ENCODE measurements at regions not wholly inside any gene's neighbourhood (a gene's known extent, or its start where the extent isn't known, plus 50 kb on each side); places are given as distances from the start of the nearest gene placed in this dataset.
"Not testable (repeated sequence)": the region's sequence is repeated elsewhere in the genome, so short reads cannot be mapped to it uniquely, and the experiment has no call there.

GRCh38 chr1:147071142-147071541 lies 101.1 kb downstream of the PRKAB2 start:
- DNase-seq (ENCODE audit: low spot score) = no peak
- FAIRE-seq = no peak

GRCh38 chr1:147062956-147063355 lies 109.3 kb downstream of the PRKAB2 start:
- no peak for FAIRE-seq

GRCh38 chr1:147061880-147062279 lies 110.4 kb downstream of the PRKAB2 start:
- FAIRE-seq; DNase-seq (ENCODE audit: low spot score): not testable (repeated sequence)

More at GRCh38 chr1:147062956-147063355, 109.3 kb downstream of the PRKAB2 start:
- no peak for DNase-seq (ENCODE audit: low spot score)

GRCh38 chr1:147053269-147053668 lies 115.1 kb downstream of the NBPF12 start:
- no peak for FAIRE-seq

GRCh38 chr1:147052677-147053076 lies 114.6 kb downstream of the NBPF12 start:
- FAIRE-seq = no peak
- no peak for DNase-seq (ENCODE audit: low spot score)

More at GRCh38 chr1:147053269-147053668, 115.1 kb downstream of the NBPF12 start:
- no peak for DNase-seq (ENCODE audit: low spot score)

GRCh38 chr1:147052143-147052542 lies 114.0 kb downstream of the NBPF12 start:
- FAIRE-seq (peak; percentile 83), DNase-seq (ENCODE audit: low spot score) (no peak)

GRCh38 chr1:147051136-147051535 lies 113.0 kb downstream of the NBPF12 start:
- DNase-seq (ENCODE audit: low spot score) (no peak), FAIRE-seq (no peak)

- DNase-seq (ENCODE audit: low spot score) = no peak
- FAIRE-seq = no peak
Observed at GRCh38 chr1:147050654-147051053, 112.5 kb downstream of the NBPF12 start.

- FAIRE-seq; DNase-seq (ENCODE audit: low spot score): not testable (repeated sequence)
Observed at GRCh38 chr1:147046863-147047394, 108.8 kb downstream of the NBPF12 start.

- peak; percentile 65 for FAIRE-seq
- DNase-seq (ENCODE audit: low spot score) = no peak
Observed at GRCh38 chr1:147046189-147046862, 108.2 kb downstream of the NBPF12 start.
